ENCODE measurements at regions not wholly inside any gene's neighbourhood (a gene's known extent, or its start where the extent isn't known, plus 50 kb on each side); places are given as distances from the start of the nearest gene placed in this dataset.

GRCh38 chr10:130407052-130407451 is 270.9 kb downstream of the GLRX3 start:
- no peak for DNase-seq

GRCh38 chr10:130409331-130409730 is 273.1 kb downstream of the GLRX3 start:
- DNase-seq, result no peak

- no peak for DNase-seq
Measured at GRCh38 chr10:130409931-130410330, 273.7 kb downstream of the GLRX3 start.

GRCh38 chr10:130411496-130412085 is 275.4 kb downstream of the GLRX3 start:
- no peak for DNase-seq

- no peak for DNase-seq
Measured at GRCh38 chr10:130412317-130412716, 276.1 kb downstream of the GLRX3 start.

- DNase-seq, result no peak
Measured at GRCh38 chr10:130416334-130417150, 280.4 kb downstream of the GLRX3 start.

GRCh38 chr10:130418731-130419130 is 282.5 kb downstream of the GLRX3 start:
- DNase-seq, result no peak

- no peak for DNase-seq
Measured at GRCh38 chr10:130421909-130422308, 285.7 kb downstream of the GLRX3 start.

- DNase-seq, result no peak
Measured at GRCh38 chr10:130422366-130423324, 286.5 kb downstream of the GLRX3 start.

GRCh38 chr10:130423455-130424305 is 287.5 kb downstream of the GLRX3 start:
- DNase-seq, result no peak

- DNase-seq, result no peak
Measured at GRCh38 chr10:130424418-130424817, 288.2 kb downstream of the GLRX3 start.

GRCh38 chr10:130425169-130425568 is 289.0 kb downstream of the GLRX3 start:
- DNase-seq, result no peak

- DNase-seq, result no peak
Measured at GRCh38 chr10:130425881-130426435, 289.8 kb downstream of the GLRX3 start.

- no peak for DNase-seq
Measured at GRCh38 chr10:130427216-130427722, 291.1 kb downstream of the GLRX3 start.

- DNase-seq, result no peak
Measured at GRCh38 chr10:130428936-130429335, 292.7 kb downstream of the GLRX3 start.

- DNase-seq, result no peak
Measured at GRCh38 chr10:130429809-130430208, 293.6 kb downstream of the GLRX3 start.

GRCh38 chr10:130430291-130430690 is 294.1 kb downstream of the GLRX3 start:
- no peak for DNase-seq

- DNase-seq, result no peak
Measured at GRCh38 chr10:130430852-130431704, 294.9 kb downstream of the GLRX3 start.

GRCh38 chr10:130432271-130432670 is 296.1 kb downstream of the GLRX3 start:
- DNase-seq, result no peak

GRCh38 chr10:130432850-130433249 is 296.7 kb downstream of the GLRX3 start:
- DNase-seq, result no peak
